ENCODE measurements at regions not wholly inside any gene's neighbourhood (a gene's known extent, or its start where the extent isn't known, plus 50 kb on each side); places are given as distances from the start of the nearest gene placed in this dataset.
A peak's percentile ranks its signal among the peaks of the same experiment; 100 is the strongest.

DNA sequence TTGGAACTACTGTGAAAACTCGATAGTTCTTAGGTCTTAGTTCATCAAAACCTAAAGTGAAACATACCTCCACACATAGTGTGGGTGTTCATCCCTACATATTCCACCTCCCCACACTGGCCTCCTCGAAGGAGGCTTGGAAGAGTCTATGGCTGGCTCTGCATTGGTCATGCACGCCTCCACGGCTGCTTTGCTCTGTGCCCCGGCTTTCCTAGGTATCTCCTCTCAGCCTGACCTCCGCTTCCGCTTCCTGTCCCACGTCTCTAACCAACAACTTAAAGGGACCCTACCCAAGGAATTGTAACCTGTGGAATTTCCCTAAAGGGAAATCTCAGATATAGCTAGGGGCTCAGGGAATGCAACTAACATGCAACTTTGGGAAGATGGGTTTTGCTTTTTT, 79.7 kb upstream of the MBNL2 start:
- no peaks in the 10 kb centered on the region for H3K79me2 ChIP-seq (ENCODE audit: insufficient read depth)
- no peaks in the 10 kb centered on the region for H3K27me3 ChIP-seq (ENCODE audit: insufficient read depth)
- H3K9ac ChIP-seq, result no peak overlapping the region
- H3K4me3 ChIP-seq (ENCODE audit: low read depth in 2 of 2, low read length in 1 of 2), result peak overlapping the region in 1 of 2 experiments; percentile 23; a peak in 1 of 4 replicates
- no peaks in the 10 kb centered on the region for H4K20me1 ChIP-seq (ENCODE audit: insufficient read depth)
- peak overlapping the region in 1 of 2 experiments; percentile 43; a peak in 1 of 4 replicates for H3K27ac ChIP-seq (ENCODE audit: low read depth in 2 of 2, low read length in 1 of 2)
- WGBS (ENCODE audit: low lambda C conversion rate), result 70% methylated on average over 8 of the region's 8 CpGs
- no peak for DNase-seq
- H2AFZ ChIP-seq (ENCODE audit: low read depth), result no peak overlapping the region
- H3K4me1 ChIP-seq (ENCODE audit: control insufficient read depth in 1 of 2, insufficient read depth in 2 of 2, low read depth in 1 of 2, low read length in 1 of 2), result peaks cover 3 to 7% of the 10 kb centered on the region in 2 experiments
- no peaks in the 10 kb centered on the region for H3K36me3 ChIP-seq (replicated peaks in 1 of 2; ENCODE audit: control insufficient read depth in 1 of 2, insufficient read depth in 2 of 2, low read length in 1 of 2)
- ChIA-PET POLR2A (no interaction called here), CTCF (interaction anchor here (0.7 to 2.6 kb wide), 3 partner anchors 14 to 217 kb away, joined by 3 to 11 read pairs (median 3); no protein-coding TSS in a partner anchor)
- H3K9me3 ChIP-seq, result no peaks in the 10 kb centered on the region
- peaks cover 7% of the 10 kb centered on the region for H3F3A ChIP-seq (replicated peaks; ENCODE audit: insufficient read depth)
- H3K4me2 ChIP-seq, result no peak overlapping the region
- peak; percentile 27; the same call in 1 of the 2 replicates for TF ChIP-seq GABPA (IDR thresholded peaks at IDR 0.05; ENCODE audit: low read depth)
- no peak for TF ChIP-seq NFIC (IDR thresholded peaks at IDR 0.05; ENCODE audit: borderline replicate concordance)
- H3K9me2 ChIP-seq, result no peaks in the 10 kb centered on the region

DNA sequence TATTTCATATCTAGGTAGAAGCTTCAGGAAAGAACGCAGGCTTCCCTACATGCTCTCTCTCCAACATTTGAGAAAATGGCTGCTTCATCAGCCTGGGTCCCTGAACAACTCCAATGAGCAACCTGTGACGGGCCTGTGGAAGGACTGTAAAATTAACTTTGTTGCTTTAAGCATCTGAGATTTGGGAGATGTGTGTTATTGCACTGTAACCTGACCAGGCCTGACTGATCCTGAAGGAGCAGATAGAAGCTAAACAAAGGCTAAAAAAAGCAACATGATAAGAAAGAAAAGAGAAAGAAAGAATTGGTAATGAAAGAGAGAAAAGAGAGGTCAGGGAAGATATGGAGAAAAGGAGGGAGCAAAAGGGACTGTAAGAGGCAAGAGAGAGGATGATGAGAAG, 77.1 kb upstream of the MBNL2 start:
- no peaks in the 10 kb centered on the region for H3K9me2 ChIP-seq
- TF ChIP-seq, protein P1, sequence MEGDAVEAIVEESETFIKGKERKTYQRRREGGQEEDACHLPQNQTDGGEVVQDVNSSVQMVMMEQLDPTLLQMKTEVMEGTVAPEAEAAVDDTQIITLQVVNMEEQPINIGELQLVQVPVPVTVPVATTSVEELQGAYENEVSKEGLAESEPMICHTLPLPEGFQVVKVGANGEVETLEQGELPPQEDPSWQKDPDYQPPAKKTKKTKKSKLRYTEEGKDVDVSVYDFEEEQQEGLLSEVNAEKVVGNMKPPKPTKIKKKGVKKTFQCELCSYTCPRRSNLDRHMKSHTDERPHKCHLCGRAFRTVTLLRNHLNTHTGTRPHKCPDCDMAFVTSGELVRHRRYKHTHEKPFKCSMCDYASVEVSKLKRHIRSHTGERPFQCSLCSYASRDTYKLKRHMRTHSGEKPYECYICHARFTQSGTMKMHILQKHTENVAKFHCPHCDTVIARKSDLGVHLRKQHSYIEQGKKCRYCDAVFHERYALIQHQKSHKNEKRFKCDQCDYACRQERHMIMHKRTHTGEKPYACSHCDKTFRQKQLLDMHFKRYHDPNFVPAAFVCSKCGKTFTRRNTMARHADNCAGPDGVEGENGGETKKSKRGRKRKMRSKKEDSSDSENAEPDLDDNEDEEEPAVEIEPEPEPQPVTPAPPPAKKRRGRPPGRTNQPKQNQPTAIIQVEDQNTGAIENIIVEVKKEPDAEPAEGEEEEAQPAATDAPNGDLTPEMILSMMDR (IDR thresholded peaks at IDR 0.05), result no peak
- TF ChIP-seq RFX5 (IDR thresholded peaks at IDR 0.05; ENCODE audit: low read length) (no peak), RCOR1 (IDR thresholded peaks at IDR 0.05; ENCODE audit: low read length) (no peak), TEAD4 (IDR thresholded peaks at IDR 0.05; ENCODE audit: borderline replicate concordance, insufficient read depth) (no peak)
- TF ChIP-seq, protein P2, sequence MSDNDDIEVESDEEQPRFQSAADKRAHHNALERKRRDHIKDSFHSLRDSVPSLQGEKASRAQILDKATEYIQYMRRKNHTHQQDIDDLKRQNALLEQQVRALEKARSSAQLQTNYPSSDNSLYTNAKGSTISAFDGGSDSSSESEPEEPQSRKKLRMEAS (IDR thresholded peaks at IDR 0.05; ENCODE audit: low read depth), result no peak
- TF ChIP-seq, protein P3, sequence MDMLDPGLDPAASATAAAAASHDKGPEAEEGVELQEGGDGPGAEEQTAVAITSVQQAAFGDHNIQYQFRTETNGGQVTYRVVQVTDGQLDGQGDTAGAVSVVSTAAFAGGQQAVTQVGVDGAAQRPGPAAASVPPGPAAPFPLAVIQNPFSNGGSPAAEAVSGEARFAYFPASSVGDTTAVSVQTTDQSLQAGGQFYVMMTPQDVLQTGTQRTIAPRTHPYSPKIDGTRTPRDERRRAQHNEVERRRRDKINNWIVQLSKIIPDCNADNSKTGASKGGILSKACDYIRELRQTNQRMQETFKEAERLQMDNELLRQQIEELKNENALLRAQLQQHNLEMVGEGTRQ (IDR thresholded peaks at IDR 0.05; ENCODE audit: borderline replicate concordance, low read depth, low read length), result no peak
- H3K4me3 ChIP-seq (ENCODE audit: low read depth in 2 of 2, low read length in 1 of 2), result no peak overlapping the region
- no peak for DNase-seq
- H3K79me2 ChIP-seq (ENCODE audit: insufficient read depth), result no peaks in the 10 kb centered on the region
- CTCF ChIA-PET, result interaction anchor here (0.8 kb wide), 1 partner anchor 35 kb away, joined by 4 read pairs; no protein-coding TSS in a partner anchor
- no peak overlapping the region for H3K4me2 ChIP-seq
- H2AFZ ChIP-seq (ENCODE audit: low read depth), result no peak overlapping the region
- 92% methylated on average over 2 of the region's 2 CpGs for WGBS (ENCODE audit: low lambda C conversion rate)
- H3K27me3 ChIP-seq (ENCODE audit: insufficient read depth), result no peaks in the 10 kb centered on the region
- no peaks in the 10 kb centered on the region for H3K9me3 ChIP-seq
- no peak overlapping the region for H3K27ac ChIP-seq (ENCODE audit: low read depth in 2 of 2, low read length in 1 of 2)
- peaks cover 3 to 7% of the 10 kb centered on the region in 2 experiments for H3K4me1 ChIP-seq (ENCODE audit: control insufficient read depth in 1 of 2, insufficient read depth in 2 of 2, low read depth in 1 of 2, low read length in 1 of 2)
- H4K20me1 ChIP-seq (ENCODE audit: insufficient read depth), result no peaks in the 10 kb centered on the region
- no peak overlapping the region for H3K9ac ChIP-seq
- POLR2A ChIA-PET, result no interaction called here
- H3K36me3 ChIP-seq (replicated peaks in 1 of 2; ENCODE audit: control insufficient read depth in 1 of 2, insufficient read depth in 2 of 2, low read length in 1 of 2), result no peaks in the 10 kb centered on the region
- H3F3A ChIP-seq (replicated peaks; ENCODE audit: insufficient read depth), result peaks cover 7% of the 10 kb centered on the region

DNA sequence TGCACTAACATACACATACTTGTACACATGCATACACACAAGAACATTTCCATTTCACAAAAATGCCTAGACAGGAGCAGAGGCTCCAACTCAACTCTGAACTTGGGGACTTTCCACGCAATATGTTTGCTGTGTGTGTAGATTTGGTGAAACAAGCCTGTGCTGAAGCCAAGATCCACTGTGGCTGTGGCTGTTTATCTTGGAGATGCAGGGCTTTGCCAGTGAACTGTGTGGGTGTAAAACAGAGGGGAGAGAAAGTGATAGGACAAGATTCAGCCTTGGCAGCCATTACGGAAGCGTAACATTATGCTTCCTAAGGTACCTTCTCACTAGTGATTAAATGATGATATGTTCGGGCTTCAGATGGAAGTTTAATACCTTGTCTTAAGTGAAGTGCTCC, 73.2 kb upstream of the MBNL2 start:
- Histone ChIP-seq H3K27me3 (ENCODE audit: insufficient read depth) (no peaks in the 10 kb centered on the region), H3K36me3 (replicated peaks in 1 of 2; ENCODE audit: control insufficient read depth in 1 of 2, insufficient read depth in 2 of 2, low read length in 1 of 2) (no peaks in the 10 kb centered on the region), H4K20me1 (ENCODE audit: insufficient read depth) (no peaks in the 10 kb centered on the region), H3K9me3 (no peaks in the 10 kb centered on the region), H3K4me3 (ENCODE audit: low read depth in 2 of 2, low read length in 1 of 2) (no peak overlapping the region), H3K27ac (ENCODE audit: low read depth in 2 of 2, low read length in 1 of 2) (no peak overlapping the region), H3F3A (replicated peaks; ENCODE audit: insufficient read depth) (peaks cover 7% of the 10 kb centered on the region), H2AFZ (ENCODE audit: low read depth) (no peak overlapping the region), H3K4me2 (no peak overlapping the region), H3K9ac (no peak overlapping the region), H3K79me2 (ENCODE audit: insufficient read depth) (no peaks in the 10 kb centered on the region), H3K4me1 (ENCODE audit: control insufficient read depth in 1 of 2, insufficient read depth in 2 of 2, low read depth in 1 of 2, low read length in 1 of 2) (peaks cover 0 to 3% of the 10 kb centered on the region in 2 experiments; a peak in 1 of 4 replicates), H3K9me2 (no peaks in the 10 kb centered on the region)
- no peak for DNase-seq
- WGBS (ENCODE audit: low lambda C conversion rate), result 94% methylated on average over 4 of the region's 4 CpGs
- ChIA-PET POLR2A (no interaction called here), CTCF (no interaction called here)
- TF ChIP-seq, protein P4, sequence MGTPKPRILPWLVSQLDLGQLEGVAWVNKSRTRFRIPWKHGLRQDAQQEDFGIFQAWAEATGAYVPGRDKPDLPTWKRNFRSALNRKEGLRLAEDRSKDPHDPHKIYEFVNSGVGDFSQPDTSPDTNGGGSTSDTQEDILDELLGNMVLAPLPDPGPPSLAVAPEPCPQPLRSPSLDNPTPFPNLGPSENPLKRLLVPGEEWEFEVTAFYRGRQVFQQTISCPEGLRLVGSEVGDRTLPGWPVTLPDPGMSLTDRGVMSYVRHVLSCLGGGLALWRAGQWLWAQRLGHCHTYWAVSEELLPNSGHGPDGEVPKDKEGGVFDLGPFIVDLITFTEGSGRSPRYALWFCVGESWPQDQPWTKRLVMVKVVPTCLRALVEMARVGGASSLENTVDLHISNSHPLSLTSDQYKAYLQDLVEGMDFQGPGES (IDR thresholded peaks at IDR 0.05; ENCODE audit: low read depth, low read length), result no peak
- TF ChIP-seq RCOR1 (IDR thresholded peaks at IDR 0.05; ENCODE audit: low read length) (no peak), MEF2A (IDR thresholded peaks at IDR 0.05; ENCODE audit: borderline replicate concordance, low read depth) (no peak), TEAD4 (IDR thresholded peaks at IDR 0.05; ENCODE audit: borderline replicate concordance, insufficient read depth) (no peak)
